ENCODE measurements at regions not wholly inside any gene's neighbourhood (a gene's known extent, or its start where the extent isn't known, plus 50 kb on each side); places are given as distances from the start of the nearest gene placed in this dataset.

DNA sequence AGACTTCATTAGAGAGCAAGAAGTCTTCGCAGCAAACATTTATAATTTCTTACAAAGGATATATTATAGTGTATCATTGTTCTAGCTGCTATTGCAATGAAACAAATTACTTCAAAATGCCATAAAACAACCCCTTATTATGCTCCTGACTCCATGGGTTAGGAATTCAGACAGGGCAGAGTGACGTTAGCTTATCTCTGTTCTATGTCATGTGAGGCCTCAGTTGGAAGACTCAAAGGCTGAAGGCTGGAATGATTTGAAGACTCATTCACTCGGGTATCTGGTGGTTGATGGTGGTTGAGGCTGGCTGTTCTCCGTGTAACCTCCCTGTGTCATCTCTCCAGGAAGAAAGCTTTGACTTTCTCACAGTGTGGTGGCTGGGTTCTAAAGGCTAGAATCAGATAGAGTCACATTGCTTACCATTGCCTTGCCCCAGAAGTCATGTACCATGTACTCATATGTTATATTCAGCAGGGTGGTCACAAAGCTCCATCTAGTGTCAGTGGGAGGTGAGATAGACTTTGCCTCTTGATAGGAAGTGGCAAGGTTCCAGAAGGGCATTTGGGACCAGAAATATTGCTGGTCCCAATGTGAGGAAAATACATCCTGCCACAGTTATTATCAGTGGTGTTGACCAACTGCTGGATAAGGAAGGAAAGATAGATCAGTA, 226.9 kb downstream of the TMEM38B start:
- no peak for DNase-seq

- no peak for DNase-seq
These were observed 234.1 kb downstream of the TMEM38B start for GRCh38 chr9:105928416-105928815.

- no peak for DNase-seq
These were observed 235.8 kb downstream of the TMEM38B start for GRCh38 chr9:105930011-105930627.

DNA sequence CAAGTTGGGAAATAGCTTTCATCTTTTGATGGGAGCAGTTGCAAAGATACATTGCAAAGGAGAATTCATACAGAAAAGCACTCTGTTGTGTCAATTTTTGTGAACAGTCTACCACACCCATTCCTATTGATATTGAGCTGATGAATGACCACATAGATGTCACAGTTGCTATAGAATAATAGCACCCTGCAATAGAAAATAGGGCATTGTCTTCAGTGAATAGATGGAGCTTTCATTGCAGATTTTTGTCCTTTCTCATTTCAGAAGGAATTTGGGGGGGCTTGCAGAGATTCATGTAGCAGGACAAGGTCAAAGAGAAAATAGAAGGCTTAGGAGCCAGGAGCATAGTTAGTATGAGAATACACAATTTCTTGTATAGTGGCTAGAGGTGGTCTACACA, 237.9 kb downstream of the TMEM38B start:
- DNase-seq, result no peak

GRCh38 chr9:105950448-105950847, 256.1 kb downstream of the TMEM38B start:
- no peak for DNase-seq

GRCh38 chr9:105950894-105951293, 256.6 kb downstream of the TMEM38B start:
- no peak for DNase-seq

DNA sequence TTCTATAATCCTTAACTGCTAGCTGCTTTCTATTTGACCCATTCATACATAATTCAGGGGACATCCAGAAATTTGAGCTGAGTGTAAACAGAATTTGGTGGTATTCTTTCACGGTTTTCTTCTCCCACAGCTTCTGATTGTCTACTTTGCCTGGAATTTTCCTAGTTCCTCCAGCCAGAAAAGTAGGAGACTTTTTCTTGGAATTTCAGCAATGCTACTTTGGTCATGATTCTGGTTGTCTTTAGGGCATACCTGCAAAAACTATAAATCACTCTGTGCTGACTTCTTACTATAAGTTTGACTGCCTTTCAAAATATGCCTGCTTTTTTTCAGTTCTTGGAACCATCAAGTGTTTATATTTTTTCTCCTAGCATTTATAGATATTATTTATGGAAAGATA, 260.2 kb downstream of the TMEM38B start:
- DNase-seq, result no peak

- DNase-seq, result no peak
These were observed 263.5 kb downstream of the TMEM38B start for GRCh38 chr9:105957830-105958229.

- no peak for DNase-seq
These were observed 264.2 kb downstream of the TMEM38B start for GRCh38 chr9:105958587-105958986.

DNA sequence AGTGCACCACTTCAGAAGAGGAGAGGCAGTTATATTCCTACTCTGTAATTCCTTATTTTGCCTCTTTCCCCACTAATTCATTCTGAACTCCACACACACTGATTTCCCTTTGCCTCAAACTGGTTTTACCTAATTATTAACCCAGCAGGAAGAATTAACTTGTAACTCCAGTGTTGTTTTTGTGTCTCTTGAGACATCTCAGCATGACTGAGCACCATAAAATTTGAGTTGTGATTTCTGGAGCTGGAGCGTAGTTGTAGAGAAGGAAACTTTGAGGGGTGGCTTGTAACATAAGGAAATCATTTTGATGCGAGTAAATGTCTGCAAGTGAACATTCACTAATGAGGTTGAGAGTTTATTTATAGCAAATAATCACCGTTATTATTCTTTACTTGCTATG, 265.2 kb downstream of the TMEM38B start:
- no peak for DNase-seq

- DNase-seq, result no peak
These were observed 269.2 kb downstream of the TMEM38B start for GRCh38 chr9:105963343-105964099.

- DNase-seq, result no peak
These were observed 269.8 kb downstream of the TMEM38B start for GRCh38 chr9:105964156-105964555.

GRCh38 chr9:105966834-105967233, 272.5 kb downstream of the TMEM38B start:
- no peak for DNase-seq

DNA sequence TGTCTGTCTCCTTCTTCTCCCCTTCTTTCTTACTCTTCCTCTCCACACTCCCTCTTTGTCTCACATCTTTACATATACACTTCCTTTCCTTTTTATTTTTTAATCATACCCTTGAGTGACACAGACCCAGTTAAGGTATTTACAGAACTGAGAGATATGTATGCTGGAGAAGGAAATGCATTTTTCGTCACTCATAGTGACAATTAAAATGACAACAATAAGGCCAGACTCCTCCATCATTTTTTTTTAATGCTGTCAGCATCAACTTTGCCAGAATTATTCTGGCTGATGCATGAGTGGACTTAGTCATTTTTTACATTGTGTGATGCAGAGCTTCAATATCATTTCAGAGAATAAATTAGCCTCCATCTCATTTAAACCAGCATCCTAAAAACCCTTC, 272.9 kb downstream of the TMEM38B start:
- no peak for DNase-seq

GRCh38 chr9:105967797-105968196, 273.5 kb downstream of the TMEM38B start:
- DNase-seq, result no peak

GRCh38 chr9:105968811-105969466, 274.6 kb downstream of the TMEM38B start:
- DNase-seq, result no peak

- DNase-seq, result no peak
These were observed 275.3 kb downstream of the TMEM38B start for GRCh38 chr9:105969636-105970035.

DNA sequence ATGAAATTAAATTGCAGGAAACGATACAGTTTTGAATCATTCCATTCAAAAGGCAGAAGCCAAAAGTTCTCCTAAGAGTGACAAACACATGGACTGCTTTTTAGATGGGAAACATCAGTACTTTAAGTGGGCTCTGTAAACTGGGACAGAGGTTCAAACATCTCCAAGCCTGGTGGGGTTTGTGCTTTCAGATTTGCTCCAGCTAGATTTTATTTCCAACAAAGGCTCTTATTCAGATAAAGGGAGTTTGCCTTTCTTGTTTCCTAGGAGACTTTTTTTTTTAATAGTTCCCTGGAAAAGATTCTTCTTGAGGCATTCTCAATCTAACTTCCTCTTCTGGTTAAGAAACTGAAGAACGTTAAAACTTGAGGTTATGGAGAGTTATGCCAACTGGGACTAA, 277.6 kb downstream of the TMEM38B start:
- no peak for DNase-seq

DNA sequence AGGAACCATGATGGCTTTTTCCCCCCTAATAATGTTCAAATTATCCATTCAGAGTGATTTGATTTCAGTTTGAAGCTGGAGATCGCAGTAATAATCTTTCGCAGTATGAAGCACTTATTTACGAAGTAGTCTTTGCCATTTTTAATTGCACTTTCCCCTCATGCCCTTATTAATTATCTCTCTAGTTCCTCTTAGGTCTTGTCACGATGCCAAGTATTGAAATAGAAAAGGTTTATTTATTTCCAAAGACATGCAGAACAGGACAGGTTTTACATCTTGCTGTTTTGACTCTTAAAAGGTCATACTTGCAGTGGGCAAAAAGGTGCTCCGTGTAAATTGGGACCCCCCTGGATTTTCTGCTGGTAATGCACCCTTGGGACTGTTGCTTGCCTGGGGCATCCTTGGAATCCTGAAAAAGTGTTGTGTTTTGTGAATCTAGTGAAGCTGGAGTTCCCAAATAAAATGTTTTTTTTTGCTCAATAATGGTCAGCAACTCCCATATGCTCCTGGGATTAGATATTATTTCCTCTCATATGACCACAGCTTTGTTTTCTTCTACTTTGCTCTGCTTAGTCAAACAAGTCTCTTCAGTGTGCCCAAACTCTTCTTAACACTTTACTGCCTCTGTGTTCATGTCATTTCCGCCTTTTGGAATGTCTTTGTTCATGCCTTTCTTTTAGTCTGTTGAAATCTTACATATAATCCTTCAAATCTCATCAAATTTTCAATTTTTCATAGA, 278.3 kb downstream of the TMEM38B start:
- no peak for DNase-seq

DNA sequence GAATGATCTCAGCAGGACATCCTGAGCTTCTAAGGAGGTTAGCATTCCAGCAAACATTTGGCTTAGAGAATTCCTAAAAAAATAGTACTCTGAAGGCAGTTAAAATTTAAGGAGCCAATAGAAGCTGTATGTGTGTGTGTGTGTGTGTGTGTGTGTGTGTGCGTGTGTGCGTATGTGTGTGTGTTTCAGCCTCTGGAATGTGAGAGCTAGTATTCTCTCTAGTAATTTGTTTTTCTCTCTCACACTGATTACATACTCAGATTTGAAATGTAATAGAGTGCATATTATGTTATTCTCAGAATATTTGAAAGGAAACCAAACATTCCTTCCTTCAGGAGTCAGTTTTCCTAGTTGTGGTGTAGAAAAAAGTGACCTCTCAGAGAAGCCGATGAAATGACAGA, 279.6 kb downstream of the TMEM38B start:
- no peak for DNase-seq

DNA sequence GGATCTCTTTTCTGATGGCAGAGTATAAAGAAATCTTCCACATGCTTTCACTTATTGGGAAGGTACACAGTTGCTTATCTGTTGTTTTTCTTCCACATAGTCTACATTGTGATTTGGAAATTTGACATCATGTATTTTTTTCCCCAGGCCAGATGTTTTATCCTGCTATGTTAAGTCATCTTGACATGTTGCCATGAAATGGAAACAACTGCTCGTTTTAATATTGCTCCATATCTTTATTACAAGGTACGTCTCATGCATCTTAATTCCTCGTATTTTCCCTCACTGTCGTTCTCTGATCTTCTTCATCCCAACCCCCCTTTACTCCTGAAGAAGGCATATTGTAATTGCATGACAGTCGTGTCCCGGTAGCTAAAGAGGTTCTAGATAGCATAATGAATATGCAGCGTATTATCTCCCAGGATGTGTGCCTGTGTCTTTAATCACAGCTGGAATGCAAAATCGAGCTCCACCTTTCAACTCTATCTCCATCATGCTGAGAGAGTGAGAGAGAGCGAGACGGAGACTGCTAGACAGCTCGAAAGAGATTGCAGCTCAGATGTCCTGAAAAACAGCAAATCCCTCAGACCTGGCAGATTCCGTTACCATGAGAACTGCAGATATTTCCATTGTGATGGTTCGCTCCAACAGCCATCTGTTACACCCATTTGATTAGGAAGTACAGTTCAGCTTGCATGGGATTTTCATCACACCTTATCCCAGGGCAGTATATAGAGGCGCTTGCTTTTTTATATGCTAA, 281.7 kb downstream of the TMEM38B start:
- no peak for DNase-seq

DNA sequence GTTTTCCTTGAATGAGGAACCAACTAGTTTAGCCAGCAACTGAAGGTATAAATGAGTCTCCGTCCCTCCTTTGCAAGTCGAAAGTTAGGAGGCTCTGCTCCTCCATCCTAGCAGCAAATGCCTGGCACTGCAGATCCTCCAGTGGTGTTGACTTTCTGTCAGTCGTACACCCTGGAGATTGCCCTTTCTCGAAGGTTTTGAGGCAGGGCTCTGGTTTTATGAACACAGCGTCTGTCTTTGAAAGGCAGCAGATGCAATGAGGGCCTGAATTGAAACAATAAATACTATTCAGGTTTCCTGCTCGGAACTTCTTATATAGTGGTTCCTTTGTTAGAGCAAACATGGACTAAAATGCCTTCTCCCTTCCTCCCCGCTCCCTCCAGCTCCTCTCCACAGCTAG, 284.0 kb downstream of the TMEM38B start:
- DNase-seq, result no peak

Data from NCI-H446 (cell line).